Vagina (tissue), 2 donors: ENCODE measurements at regions not wholly inside any gene's neighbourhood (a gene's known extent, or its start where the extent isn't known, plus 50 kb on each side); places are given as distances from the start of the nearest gene placed in this dataset.

ENCODE experiments used
- DNase-seq, 2 donors: peaks; one replicate each; pipeline ENCODE4 v3.0.0-alpha.2; 2017; ENCODE audit errors: extremely low spot score in 2 of 2
- H3K27ac ChIP-seq: fragments of 200-600 bp; sonication (generic); one replicate; pipeline ENCODE4 v1.5.1; 2019
- H3K27me3 ChIP-seq: fragments of 200-600 bp; sonication (generic); one replicate; pipeline ENCODE4 v1.5.1; 2019
- H3K36me3 ChIP-seq, 2 donors: fragments of 200-600 bp; sonication (generic); one replicate each; pipeline ENCODE4 v1.5.1; 2017 to 2019
- H3K4me1 ChIP-seq: fragments of 200-600 bp; sonication (generic); one replicate; pipeline ENCODE4 v1.5.1; 2019
- H3K4me3 ChIP-seq, 2 donors: fragments of 200-600 bp; sonication (generic); 1 replicate in 1 of 2; 2 replicates in 1 of 2; pipeline ENCODE4 v1.5.1; 2016 to 2019
- H3K9me3 ChIP-seq: fragments of 200-600 bp; sonication (generic); one replicate; pipeline ENCODE4 v1.5.1; 2019
- POLR2A ChIP-seq, 2 donors: fragments of 450-650 bp; IDR thresholded peaks; one replicate each; pipeline ENCODE4 v1.6.1; 2017; ENCODE audit warnings: antibody characterized with exemption in 2 of 2, mild to moderate bottlenecking in 2 of 2, moderate library complexity in 2 of 2
- POLR2AphosphoS5 ChIP-seq, 2 donors: sonication (generic); formaldehyde crosslinking; IDR thresholded peaks; one replicate each; pipeline ENCODE4 v1.9.0; 2017; ENCODE audit warnings: antibody characterized with exemption in 2 of 2, mild to moderate bottlenecking in 2 of 2, low read depth in 1 of 2; ENCODE audit not compliant: insufficient read depth in 1 of 2
- intact Hi-C: fragments of 100-400 bp; cut with DNase I; formaldehyde crosslinking; loops from one replicate; pipeline ENCODE4 v1.15.1; 2023
- TF ChIP-seq, protein P1 (sequence below), 3 experiments: fragments of 450-650 bp in 2 of 3; fragments of 200-600 bp in 1 of 3; sonication (generic) in 1 of 3; IDR thresholded peaks; one replicate each; pipeline ENCODE4 v1.5.1; 2017 to 2019; ENCODE audit warnings: antibody characterized with exemption in 3 of 3, mild to moderate bottlenecking in 2 of 3, moderate library complexity in 2 of 3

DNA sequence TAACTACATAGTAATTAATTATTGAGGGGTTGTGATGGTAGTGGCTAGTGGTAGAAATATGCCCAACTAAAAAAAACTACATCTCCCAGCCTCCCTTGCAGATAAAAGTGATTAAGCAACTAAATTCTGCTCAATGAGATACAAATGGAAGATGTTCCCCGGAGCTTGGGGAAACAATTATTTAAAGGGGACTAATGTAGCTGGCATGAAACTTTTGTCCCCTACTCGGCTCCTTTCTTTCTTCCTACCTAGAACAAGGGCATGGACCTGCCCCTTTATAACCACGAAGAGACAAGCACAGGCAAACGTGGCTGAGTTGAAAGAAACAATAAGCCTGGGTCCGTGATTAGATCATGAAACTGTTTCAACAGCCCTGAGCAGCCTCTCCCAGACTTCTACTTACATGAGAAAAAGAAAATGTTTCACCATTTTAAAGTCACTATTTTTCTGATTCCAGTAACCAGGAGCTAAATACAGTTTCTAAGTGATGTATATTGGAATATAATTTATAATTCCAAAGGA is 236.9 kb downstream of the SCG2 start:
- H3K4me3 ChIP-seq, result no peak overlapping the region
- intact Hi-C loops, result no loop called here
- H3K27ac ChIP-seq, result no peak overlapping the region
- H3K27me3 ChIP-seq, result no peaks in the 10 kb centered on the region
- no peaks in the 10 kb centered on the region for H3K36me3 ChIP-seq
- TF ChIP-seq, protein P1, sequence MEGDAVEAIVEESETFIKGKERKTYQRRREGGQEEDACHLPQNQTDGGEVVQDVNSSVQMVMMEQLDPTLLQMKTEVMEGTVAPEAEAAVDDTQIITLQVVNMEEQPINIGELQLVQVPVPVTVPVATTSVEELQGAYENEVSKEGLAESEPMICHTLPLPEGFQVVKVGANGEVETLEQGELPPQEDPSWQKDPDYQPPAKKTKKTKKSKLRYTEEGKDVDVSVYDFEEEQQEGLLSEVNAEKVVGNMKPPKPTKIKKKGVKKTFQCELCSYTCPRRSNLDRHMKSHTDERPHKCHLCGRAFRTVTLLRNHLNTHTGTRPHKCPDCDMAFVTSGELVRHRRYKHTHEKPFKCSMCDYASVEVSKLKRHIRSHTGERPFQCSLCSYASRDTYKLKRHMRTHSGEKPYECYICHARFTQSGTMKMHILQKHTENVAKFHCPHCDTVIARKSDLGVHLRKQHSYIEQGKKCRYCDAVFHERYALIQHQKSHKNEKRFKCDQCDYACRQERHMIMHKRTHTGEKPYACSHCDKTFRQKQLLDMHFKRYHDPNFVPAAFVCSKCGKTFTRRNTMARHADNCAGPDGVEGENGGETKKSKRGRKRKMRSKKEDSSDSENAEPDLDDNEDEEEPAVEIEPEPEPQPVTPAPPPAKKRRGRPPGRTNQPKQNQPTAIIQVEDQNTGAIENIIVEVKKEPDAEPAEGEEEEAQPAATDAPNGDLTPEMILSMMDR (IDR thresholded peaks at IDR 0.05), result no peak
- TF ChIP-seq POLR2A (IDR thresholded peaks at IDR 0.05) (no peak), POLR2AphosphoS5 (IDR thresholded peaks at IDR 0.05; ENCODE audit: insufficient read depth in 1 of 2, low read depth in 1 of 2) (no peak)
- no peaks in the 10 kb centered on the region for H3K9me3 ChIP-seq
- DNase-seq, result no peak
- H3K4me1 ChIP-seq, result no peaks in the 10 kb centered on the region

DNA sequence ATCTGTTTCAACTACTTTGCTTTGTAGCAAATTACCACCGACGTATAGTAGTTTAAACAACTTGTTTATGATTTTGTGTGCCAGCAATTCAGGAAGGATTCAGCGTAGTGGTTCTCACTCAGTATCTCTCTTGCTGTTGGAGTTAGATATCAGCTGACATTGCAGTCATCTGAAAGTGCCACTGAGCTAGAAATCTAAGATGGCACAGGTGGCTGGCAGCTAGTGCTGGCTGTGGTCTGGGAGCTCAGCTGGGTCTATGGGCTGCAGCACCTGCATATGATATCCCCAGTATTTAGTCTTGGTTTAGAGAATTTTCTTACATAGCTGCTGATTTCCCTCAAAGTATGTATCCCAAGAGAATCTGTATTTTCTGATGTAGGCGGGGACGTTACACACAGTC is 235.6 kb downstream of the SCG2 start:
- H3K27me3 ChIP-seq, result no peaks in the 10 kb centered on the region

DNA sequence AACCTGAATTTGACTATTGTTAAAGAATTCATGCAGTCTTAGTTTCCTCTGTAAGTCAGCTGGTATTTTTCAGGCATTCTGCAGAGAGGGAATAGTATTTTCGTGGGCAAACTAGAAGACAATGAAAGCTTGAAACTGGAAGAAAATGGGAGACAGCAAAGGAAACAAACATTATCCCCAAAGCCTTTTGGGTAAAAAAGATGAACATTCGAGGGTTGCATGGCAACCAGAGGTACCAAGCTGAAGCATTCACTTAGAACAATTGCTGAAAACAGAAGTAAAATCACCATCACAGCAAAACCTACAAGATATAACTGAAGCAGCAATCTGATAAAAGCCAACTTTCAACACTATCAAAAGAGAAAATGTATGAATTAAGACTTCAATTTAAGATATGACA is 233.7 kb downstream of the SCG2 start:
- TF ChIP-seq POLR2AphosphoS5 (IDR thresholded peaks at IDR 0.05; ENCODE audit: insufficient read depth in 1 of 2, low read depth in 1 of 2) (no peak), POLR2A (IDR thresholded peaks at IDR 0.05) (no peak)
- TF ChIP-seq, protein P1 (IDR thresholded peaks at IDR 0.05), result no peak
- Histone ChIP-seq H3K4me1 (no peaks in the 10 kb centered on the region), H3K9me3 (no peaks in the 10 kb centered on the region), H3K4me3 (no peak overlapping the region), H3K27ac (no peak overlapping the region), H3K36me3 (no peaks in the 10 kb centered on the region), H3K27me3 (no peaks in the 10 kb centered on the region)
- DNase-seq, result no peak
- intact Hi-C loops, result no loop called here

More for the DNA sequence above, 235.6 kb downstream of the SCG2 start:
- no peak for TF ChIP-seq POLR2AphosphoS5 (IDR thresholded peaks at IDR 0.05; ENCODE audit: insufficient read depth in 1 of 2, low read depth in 1 of 2)
- no peak for TF ChIP-seq POLR2A (IDR thresholded peaks at IDR 0.05)
- TF ChIP-seq, protein P1 (IDR thresholded peaks at IDR 0.05), result no peak
- H3K4me3 ChIP-seq, result no peak overlapping the region
- H3K27ac ChIP-seq, result no peak overlapping the region
- no peak for DNase-seq
- no peaks in the 10 kb centered on the region for H3K9me3 ChIP-seq
- no peaks in the 10 kb centered on the region for H3K36me3 ChIP-seq
- intact Hi-C loops, result no loop called here
- no peaks in the 10 kb centered on the region for H3K4me1 ChIP-seq

DNA sequence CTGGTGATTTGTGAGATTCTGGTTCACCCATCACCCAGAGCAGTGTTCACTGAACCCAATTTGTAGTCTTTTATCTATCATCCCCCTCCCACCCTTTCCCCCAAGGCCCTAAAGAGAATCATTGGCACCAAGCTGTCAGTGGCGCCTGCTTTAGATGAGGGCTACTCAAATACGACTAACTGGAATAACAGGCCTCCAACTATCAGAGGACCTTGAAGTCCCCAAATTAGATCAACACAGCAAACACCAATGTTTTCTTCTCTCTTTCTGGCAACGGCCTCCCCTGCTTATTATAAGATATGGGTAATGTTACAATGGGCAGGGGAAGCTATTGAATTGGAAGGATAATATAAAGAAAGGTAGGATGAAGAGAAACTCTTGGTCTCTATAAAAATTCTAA is 232.3 kb downstream of the SCG2 start:
- intact Hi-C loops, result no loop called here

DNA sequence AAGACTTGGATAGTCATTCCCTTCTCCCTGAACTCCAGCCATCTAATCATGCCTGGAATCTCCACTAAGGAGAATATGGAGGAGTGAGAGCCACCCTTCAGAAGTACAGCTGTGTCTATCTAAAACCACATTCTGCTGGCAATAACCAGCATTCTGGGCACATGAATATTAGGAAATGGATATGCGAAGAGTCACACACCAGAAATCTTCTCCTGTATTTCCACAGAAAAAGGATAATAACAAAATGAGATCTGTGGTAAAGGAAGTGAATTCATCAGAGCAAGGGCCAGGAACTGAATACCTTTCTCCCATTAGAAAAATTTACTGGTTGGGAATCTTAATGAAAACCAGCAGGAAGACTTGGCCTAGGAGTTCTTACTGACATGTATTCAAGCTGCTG is 218.8 kb downstream of the SCG2 start:
- no peak for DNase-seq
- H3K27ac ChIP-seq, result no peak overlapping the region
- no peaks in the 10 kb centered on the region for H3K4me1 ChIP-seq
- TF ChIP-seq POLR2AphosphoS5 (IDR thresholded peaks at IDR 0.05; ENCODE audit: insufficient read depth in 1 of 2, low read depth in 1 of 2) (no peak), POLR2A (IDR thresholded peaks at IDR 0.05) (no peak)
- TF ChIP-seq, protein P1 (IDR thresholded peaks at IDR 0.05), result no peak
- H3K36me3 ChIP-seq, result no peaks in the 10 kb centered on the region
- H3K27me3 ChIP-seq, result no peaks in the 10 kb centered on the region
- intact Hi-C loops, result no loop called here
- no peaks in the 10 kb centered on the region for H3K9me3 ChIP-seq
- H3K4me3 ChIP-seq, result no peak overlapping the region

More for the DNA sequence above, 232.3 kb downstream of the SCG2 start:
- Histone ChIP-seq H3K27me3 (no peaks in the 10 kb centered on the region), H3K4me1 (no peaks in the 10 kb centered on the region), H3K36me3 (no peaks in the 10 kb centered on the region), H3K27ac (no peak overlapping the region), H3K4me3 (no peak overlapping the region), H3K9me3 (no peaks in the 10 kb centered on the region)
- TF ChIP-seq, protein P1 (IDR thresholded peaks at IDR 0.05), result no peak
- DNase-seq, result no peak
